Stimulated activated CD8-positive, alpha-beta memory T cell treated with anti-CD3 and anti-CD28 coated beads, Interleukin-4, amount 100 ng/mL, for 4 hours (primary cell): ENCODE measurements at regions not wholly inside any gene's neighbourhood (a gene's known extent, or its start where the extent isn't known, plus 50 kb on each side); places are given as distances from the start of the nearest gene placed in this dataset.
"Not testable (repeated sequence)": the region's sequence is repeated elsewhere in the genome, so short reads cannot be mapped to it uniquely, and the experiment has no call there.

Experiments used
- DNase-seq, 2 donors: peaks; one replicate each; pipeline ENCODE4 v3.0.0-alpha.2; 2020; ENCODE audit warnings: low read depth in 2 of 2, low spot score in 1 of 2

GRCh38 chr14:53857625-53858344, 98.8 kb downstream of the BMP4 start:
- DNase-seq, result no peak

GRCh38 chr14:53855574-53855973, 101.1 kb downstream of the BMP4 start:
- no peak for DNase-seq

GRCh38 chr14:53855127-53855526, 101.5 kb downstream of the BMP4 start:
- no peak for DNase-seq

- DNase-seq, result no peak
These were observed 105.1 kb downstream of the BMP4 start for GRCh38 chr14:53851394-53852090.

- DNase-seq, result no peak
These were observed 105.8 kb downstream of the BMP4 start for GRCh38 chr14:53850714-53851296.

GRCh38 chr14:53849549-53849948, 107.1 kb downstream of the BMP4 start:
- no peak for DNase-seq

GRCh38 chr14:53848854-53849253, 107.8 kb downstream of the BMP4 start:
- DNase-seq, result no peak

- no peak for DNase-seq
These were observed 108.7 kb downstream of the BMP4 start for GRCh38 chr14:53847881-53848280.

GRCh38 chr14:53847057-53847456, 109.6 kb downstream of the BMP4 start:
- DNase-seq, result no peak

GRCh38 chr14:53845813-53846693, 110.6 kb downstream of the BMP4 start:
- no peak for DNase-seq

GRCh38 chr14:53842938-53843337, 113.7 kb downstream of the BMP4 start:
- no peak for DNase-seq

- DNase-seq, result no peak
These were observed 115.2 kb downstream of the BMP4 start for GRCh38 chr14:53841109-53842099.

- DNase-seq, result no peak
These were observed 116.2 kb downstream of the BMP4 start for GRCh38 chr14:53840444-53840843.

GRCh38 chr14:53838374-53838773, 118.3 kb downstream of the BMP4 start:
- DNase-seq, result no peak

- DNase-seq, result not testable (repeated sequence)
These were observed 119.0 kb downstream of the BMP4 start for GRCh38 chr14:53837656-53838055.

GRCh38 chr14:53836551-53836950, 120.1 kb downstream of the BMP4 start:
- DNase-seq, result no peak

GRCh38 chr14:53828820-53829219, 127.8 kb downstream of the BMP4 start:
- DNase-seq, result no peak

GRCh38 chr14:53824061-53824460, 132.6 kb downstream of the BMP4 start:
- no peak for DNase-seq

- DNase-seq, result no peak
These were observed 142.2 kb downstream of the BMP4 start for GRCh38 chr14:53814392-53814791.

GRCh38 chr14:53810221-53810620, 146.4 kb downstream of the BMP4 start:
- no peak for DNase-seq
